ENCODE measurements at regions not wholly inside any gene's neighbourhood (a gene's known extent, or its start where the extent isn't known, plus 50 kb on each side); places are given as distances from the start of the nearest gene placed in this dataset.

GRCh38 chr6:166713434-166714186 is 86.6 kb upstream of the RPS6KA2 start:
- Histone ChIP-seq H3K27ac (no peak overlapping the region), H3K9me3 (no peaks in the 10 kb centered on the region), H3K4me3 (no peak overlapping the region), H3K4me1 (ENCODE audit: insufficient read depth) (peaks cover 6% of the 10 kb centered on the region), H3K36me3 (no peaks in the 10 kb centered on the region), H3K27me3 (no peaks in the 10 kb centered on the region)
- DNase-seq, result no peak
- 36 to 53% (median 43%) methylated on average over 16 of the region's 16 CpGs for WGBS, 3 donors
- no peak for TF ChIP-seq EP300 (IDR thresholded peaks at IDR 0.05)
- no peak for TF ChIP-seq POLR2A (IDR thresholded peaks at IDR 0.05)
- no peak for TF ChIP-seq CTCF (IDR thresholded peaks at IDR 0.05)
- intact Hi-C loops (cut with DNase I), result no loop called here

GRCh38 chr6:166712286-166713228 is 85.5 kb upstream of the RPS6KA2 start:
- no peaks in the 10 kb centered on the region for H3K36me3 ChIP-seq
- H3K4me3 ChIP-seq, result no peak overlapping the region
- no peak overlapping the region for H3K27ac ChIP-seq
- no peaks in the 10 kb centered on the region for H3K9me3 ChIP-seq
- intact Hi-C loops (cut with DNase I), result no loop called here
- 23 to 52% (median 23%) methylated on average over 21 of the region's 21 CpGs for WGBS, 3 donors
- TF ChIP-seq EP300 (IDR thresholded peaks at IDR 0.05), result no peak
- TF ChIP-seq CTCF (IDR thresholded peaks at IDR 0.05), result no peak
- TF ChIP-seq POLR2A (IDR thresholded peaks at IDR 0.05), result no peak
- no peaks in the 10 kb centered on the region for H3K27me3 ChIP-seq
- H3K4me1 ChIP-seq (ENCODE audit: insufficient read depth), result peaks cover 6% of the 10 kb centered on the region
- DNase-seq, result no peak

- H3K9me3 ChIP-seq, result no peaks in the 10 kb centered on the region
- no peak overlapping the region for H3K27ac ChIP-seq
- no peaks in the 10 kb centered on the region for H3K36me3 ChIP-seq
- whole genome bisulfite sequencing, 3 donors, result 95% methylated on average over 2 of the region's 2 CpGs
- intact Hi-C loops (cut with DNase I), result no loop called here
- peaks cover 6% of the 10 kb centered on the region for H3K4me1 ChIP-seq (ENCODE audit: insufficient read depth)
- no peak for DNase-seq
- TF ChIP-seq POLR2A (IDR thresholded peaks at IDR 0.05), result no peak
- TF ChIP-seq CTCF (IDR thresholded peaks at IDR 0.05), result no peak
- TF ChIP-seq EP300 (IDR thresholded peaks at IDR 0.05), result no peak
- H3K27me3 ChIP-seq, result no peaks in the 10 kb centered on the region
- no peak overlapping the region for H3K4me3 ChIP-seq
These were observed 83.0 kb upstream of the RPS6KA2 start for GRCh38 chr6:166710084-166710483.

GRCh38 chr6:166708460-166708859 is 81.4 kb upstream of the RPS6KA2 start:
- Histone ChIP-seq H3K9me3 (no peaks in the 10 kb centered on the region), H3K27ac (no peak overlapping the region)

More at GRCh38 chr6:166708460-166708859, 81.4 kb upstream of the RPS6KA2 start:
- Histone ChIP-seq H3K27me3 (no peaks in the 10 kb centered on the region), H3K4me1 (ENCODE audit: insufficient read depth) (peaks cover 4% of the 10 kb centered on the region), H3K4me3 (no peak overlapping the region), H3K36me3 (no peaks in the 10 kb centered on the region)
- no peak for TF ChIP-seq POLR2A (IDR thresholded peaks at IDR 0.05)
- no peak for TF ChIP-seq CTCF (IDR thresholded peaks at IDR 0.05)
- TF ChIP-seq EP300 (IDR thresholded peaks at IDR 0.05), result no peak
- WGBS, 3 donors, result 68 to 79% (median 70%) methylated on average over 4 of the region's 4 CpGs
- DNase-seq, result no peak
- intact Hi-C loops (cut with DNase I), result no loop called here
